Stimulated activated CD4-positive, alpha-beta T cell treated with anti-CD3 and anti-CD28 coated beads, Interleukin-15, amount 100 ng/mL, for 48 hours (primary cell): ENCODE measurements at regions not wholly inside any gene's neighbourhood (a gene's known extent, or its start where the extent isn't known, plus 50 kb on each side); places are given as distances from the start of the nearest gene placed in this dataset.

ENCODE experiments used
- DNase-seq, 2 donors: peaks; one replicate each; pipeline ENCODE4 v3.0.0-alpha.2; 2020; ENCODE audit warnings: low read depth in 2 of 2

- no peak for DNase-seq
These were observed 86.1 kb upstream of the VAV3 start for GRCh38 chr1:108050911-108051629.

GRCh38 chr1:108050158-108050557 lies 85.2 kb upstream of the VAV3 start:
- no peak for DNase-seq

DNA sequence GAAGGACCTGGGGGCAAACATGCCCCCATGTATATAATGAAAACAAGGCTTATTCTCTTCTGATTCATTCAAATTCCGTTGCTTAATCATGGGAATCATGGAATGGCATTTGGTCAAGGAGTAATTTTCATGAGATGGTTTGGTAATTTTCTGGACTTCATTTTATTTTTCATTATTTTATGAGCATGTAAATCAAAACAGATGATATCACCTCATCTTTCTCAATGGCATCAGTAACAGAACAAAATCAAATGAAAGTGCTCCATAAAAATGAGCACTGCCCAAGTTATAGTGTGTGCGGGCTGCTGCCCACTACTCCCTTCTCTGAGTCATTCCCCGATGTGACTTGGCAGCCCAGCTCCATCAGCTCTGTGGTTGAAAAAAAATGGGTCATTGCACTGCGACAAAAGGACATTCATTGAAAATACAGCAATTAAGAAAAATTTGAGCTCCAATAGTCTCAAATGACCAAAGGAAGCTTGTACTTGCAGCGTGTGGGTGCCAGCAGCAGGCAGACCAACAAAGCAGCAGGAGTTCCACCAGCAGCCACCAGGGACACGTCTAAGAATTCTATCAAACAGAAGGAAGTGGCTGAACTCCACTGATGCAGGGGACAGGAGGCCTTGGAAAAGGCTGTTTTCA lies 84.3 kb upstream of the VAV3 start:
- no peak for DNase-seq

- no peak for DNase-seq
These were observed 83.6 kb upstream of the VAV3 start for GRCh38 chr1:108048301-108049177.

DNA sequence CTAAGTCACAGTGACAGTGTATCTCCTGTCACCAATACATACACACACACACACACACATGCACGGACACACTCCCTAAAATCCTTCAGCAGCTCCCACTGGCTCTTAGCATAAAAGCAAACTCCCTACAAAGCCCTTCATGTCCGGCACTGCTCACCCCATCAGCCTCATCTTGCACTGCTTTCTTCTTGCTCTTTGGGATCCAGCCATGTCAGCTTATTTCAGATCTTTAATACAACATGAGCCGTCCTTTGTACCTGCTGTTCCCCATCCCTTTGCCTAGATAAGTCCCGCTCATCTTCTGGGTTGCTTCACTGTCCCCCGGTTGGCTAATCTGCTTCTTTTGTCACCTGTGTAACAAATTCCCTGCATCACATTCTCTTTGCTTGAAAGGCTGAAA lies 82.1 kb upstream of the VAV3 start:
- DNase-seq, result no peak

- no peak for DNase-seq
These were observed 81.0 kb upstream of the VAV3 start for GRCh38 chr1:108046026-108046425.

GRCh38 chr1:108045460-108045859 lies 80.5 kb upstream of the VAV3 start:
- DNase-seq, result no peak

DNA sequence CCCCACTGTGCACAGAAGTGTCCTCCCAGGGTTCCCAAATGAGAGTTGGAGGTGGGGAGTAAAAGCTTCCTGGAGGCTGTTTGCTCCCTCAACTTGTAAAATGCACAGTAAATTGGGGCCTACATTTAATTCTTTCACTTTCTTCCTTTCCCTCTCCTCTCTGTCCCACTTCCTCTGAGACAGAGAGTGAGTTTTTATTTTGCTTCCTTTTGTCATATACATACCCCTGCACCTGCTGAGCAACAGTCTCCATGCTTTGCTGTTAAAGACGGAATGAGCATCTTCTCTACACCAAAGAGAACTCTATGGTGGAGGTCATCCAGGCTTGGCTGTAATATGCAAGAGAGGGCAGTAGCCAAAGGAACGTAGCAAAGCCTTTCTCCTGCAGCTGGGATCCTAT lies 79.3 kb upstream of the VAV3 start:
- DNase-seq, result no peak

GRCh38 chr1:108043707-108044106 lies 78.7 kb upstream of the VAV3 start:
- no peak for DNase-seq

DNA sequence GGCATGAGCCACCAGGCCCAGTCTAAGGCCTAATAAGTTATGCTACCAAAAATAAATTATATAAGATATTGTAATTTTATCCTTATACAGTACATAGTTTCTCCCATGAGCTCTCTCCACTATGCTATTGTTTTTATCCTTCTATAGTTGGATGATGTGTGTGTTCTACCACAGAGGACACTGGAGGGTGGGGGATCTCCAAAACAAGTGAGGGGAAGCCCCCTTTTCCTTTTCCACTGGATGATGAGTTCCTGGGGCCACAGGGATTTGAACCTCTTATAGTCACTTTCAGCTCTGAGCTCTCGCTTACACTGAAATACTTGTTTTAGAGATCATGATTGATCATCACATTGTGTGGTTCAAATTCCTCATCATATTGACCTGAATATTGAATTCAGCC lies 77.6 kb upstream of the VAV3 start:
- DNase-seq, result no peak

DNA sequence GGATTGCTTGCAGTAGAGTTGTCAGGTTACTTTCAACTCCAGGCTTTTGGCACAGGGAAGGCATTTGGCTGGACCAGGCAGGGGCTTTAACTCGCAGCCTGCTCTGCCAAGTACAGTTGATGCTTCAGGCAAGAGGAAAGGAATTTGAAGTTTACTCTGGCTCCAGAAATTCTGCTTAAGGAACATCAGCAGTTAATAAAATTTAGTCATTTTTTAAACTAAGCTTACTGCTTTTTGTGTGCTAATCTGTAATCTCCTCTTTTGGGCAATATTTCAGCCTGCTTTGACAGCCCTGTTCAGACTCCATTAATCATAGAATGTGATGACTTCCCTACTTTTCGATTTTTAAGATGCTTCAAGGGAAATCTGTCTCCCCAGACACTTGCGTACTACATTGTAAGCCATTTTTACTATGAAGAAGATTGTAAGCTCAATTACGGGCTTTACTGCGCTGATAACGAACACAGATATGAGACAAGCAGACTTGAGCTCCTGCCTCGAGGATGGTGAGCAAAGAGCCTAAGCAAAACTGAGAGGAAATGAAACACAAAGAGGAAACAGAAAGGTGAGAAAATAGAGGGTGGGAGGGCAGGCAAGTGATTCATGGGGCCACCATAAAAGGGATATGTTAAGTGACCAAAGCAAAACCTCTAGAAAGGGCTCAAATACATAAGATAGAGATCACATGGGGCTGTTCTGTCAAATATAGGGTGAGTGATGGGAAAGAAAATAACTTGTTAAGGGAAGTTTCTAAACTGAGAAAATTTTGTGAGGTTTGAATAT lies 76.6 kb upstream of the VAV3 start:
- DNase-seq, result no peak

DNA sequence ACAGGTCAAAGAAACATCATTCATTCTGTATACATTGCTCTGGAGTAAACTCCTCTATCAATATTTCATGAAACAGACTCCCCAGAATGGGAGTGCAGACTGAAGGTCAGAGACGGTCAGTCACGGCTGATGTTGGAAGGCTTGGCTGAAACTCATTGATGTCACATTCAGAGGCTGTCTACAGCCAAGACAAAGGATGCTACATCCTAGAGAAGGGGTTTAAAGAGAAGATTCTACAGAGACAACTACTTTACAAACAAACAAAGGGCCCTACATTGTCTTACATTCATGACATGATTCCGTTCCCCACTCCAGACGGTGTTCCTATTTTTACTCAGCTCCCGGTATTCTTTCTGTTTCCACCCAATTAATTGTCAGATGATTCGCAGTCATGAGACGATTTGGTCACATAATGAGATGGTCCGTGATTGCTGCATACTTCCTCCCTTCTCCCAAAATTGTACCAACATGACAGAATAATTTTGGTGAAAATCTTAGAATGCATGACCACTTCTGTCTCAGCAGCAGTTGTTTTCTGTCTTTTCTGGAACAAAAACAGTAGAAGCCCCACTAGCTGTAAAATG lies 73.8 kb upstream of the VAV3 start:
- no peak for DNase-seq

- DNase-seq, result no peak
These were observed 72.0 kb upstream of the VAV3 start for GRCh38 chr1:108036796-108037562.

- no peak for DNase-seq
These were observed 69.4 kb upstream of the VAV3 start for GRCh38 chr1:108034396-108034795.

DNA sequence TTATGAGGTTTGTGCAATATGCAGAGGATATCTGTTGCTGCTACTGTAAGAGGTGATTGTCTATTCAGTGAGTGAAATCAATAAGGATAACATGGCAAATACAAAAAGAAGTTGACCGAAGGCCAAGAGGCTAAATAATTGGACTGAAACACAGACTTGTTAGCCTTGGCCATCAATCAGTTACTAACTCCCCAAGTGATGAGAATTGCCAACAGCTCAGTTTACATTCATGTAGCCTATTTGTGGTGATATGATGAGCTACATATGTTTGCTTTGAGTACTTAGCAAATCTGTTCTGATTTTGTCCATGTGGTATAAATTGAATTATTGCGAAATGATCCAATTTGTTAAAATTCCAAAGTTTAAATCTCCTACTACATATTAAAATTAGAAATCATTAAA lies 68.6 kb upstream of the VAV3 start:
- no peak for DNase-seq

DNA sequence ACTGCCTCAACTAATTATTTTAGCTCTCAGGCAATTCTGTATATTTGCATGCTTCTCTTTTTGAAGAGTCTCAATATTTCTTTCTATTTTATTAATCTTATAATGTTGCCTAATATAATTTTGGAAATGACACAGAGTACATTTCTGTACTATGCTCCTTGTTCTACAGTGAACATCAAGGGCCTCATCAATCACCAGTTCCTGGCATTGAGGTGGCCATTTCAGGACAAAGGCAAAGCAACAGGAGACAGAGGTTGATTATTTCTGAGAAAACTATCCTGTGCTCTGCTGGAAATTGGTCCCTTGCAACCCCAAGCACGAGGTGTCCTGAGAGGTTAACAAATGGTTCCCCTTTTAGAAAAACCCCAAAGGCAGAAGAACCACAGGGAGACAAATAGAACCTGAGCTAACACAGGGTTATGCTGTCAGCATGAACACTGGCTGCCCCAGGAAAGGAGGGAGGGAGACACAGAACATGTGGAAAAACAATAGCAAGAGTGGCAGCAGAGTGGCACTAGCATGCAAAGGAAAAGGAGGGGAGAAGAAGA lies 63.9 kb upstream of the VAV3 start:
- no peak for DNase-seq

GRCh38 chr1:108027389-108027788 lies 62.4 kb upstream of the VAV3 start:
- DNase-seq, result no peak

DNA sequence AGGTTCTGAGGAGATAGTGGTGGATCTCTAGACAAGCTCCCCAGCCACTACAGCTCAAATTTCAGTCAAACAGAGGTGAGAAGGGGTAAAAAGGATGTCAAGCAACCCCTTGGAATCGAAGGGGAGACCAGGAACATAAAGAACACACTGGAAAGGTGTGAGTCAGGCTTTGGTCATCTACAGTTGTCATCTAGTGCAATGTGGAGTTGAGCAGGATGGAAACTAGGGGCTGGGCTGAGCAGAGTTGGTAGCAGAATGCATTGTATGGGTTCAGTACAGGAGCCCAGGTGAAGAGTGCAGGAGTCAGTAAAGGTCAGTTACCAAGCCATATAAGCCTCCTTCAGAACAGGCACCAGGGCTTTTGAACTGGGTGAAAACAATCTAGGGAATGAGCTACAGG lies 52.7 kb upstream of the VAV3 start:
- no peak for DNase-seq

DNA sequence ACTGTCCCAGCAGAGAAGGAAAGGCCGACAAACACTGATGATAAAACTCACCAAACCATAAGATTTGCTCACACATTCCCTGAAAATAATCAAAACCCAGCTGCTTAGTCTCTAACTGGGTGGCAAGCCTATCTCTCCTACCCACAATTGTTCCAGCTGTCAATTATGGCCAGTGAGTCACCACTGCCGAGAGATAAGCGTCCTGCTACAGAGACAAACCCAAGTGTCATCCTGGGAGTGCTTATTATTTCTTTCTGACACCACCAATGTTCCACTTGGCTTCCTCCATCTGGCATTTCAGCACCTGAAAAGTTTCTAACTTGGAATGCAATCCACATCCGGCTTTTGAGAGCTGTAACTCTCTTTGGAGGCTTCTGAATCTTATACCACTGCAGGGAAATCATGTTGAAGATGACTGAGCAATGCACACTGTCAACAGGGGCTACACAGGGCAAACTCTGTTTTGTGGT lies 51.5 kb upstream of the VAV3 start:
- no peak for DNase-seq
